Coronary artery (tissue), 2 donors: ENCODE measurements at regions not wholly inside any gene's neighbourhood (a gene's known extent, or its start where the extent isn't known, plus 50 kb on each side); places are given as distances from the start of the nearest gene placed in this dataset.
A peak's percentile ranks its signal among the peaks of the same experiment; 100 is the strongest.
"Not testable (repeated sequence)": the region's sequence is repeated elsewhere in the genome, so short reads cannot be mapped to it uniquely, and the experiment has no call there.

Experiments
- DNase-seq: peaks from one replicate; pipeline ENCODE4 v3.0.0-alpha.2; 2017; ENCODE audit warnings: low spot score
- H3K27ac ChIP-seq, 2 donors: fragments of 200-600 bp; sonication (generic); one replicate each; pipeline ENCODE4 v1.5.1; 2016 to 2019
- H3K4me3 ChIP-seq: fragments of 200-600 bp; sonication (generic); 2 replicates; pipeline ENCODE4 v1.5.1; 2016; ENCODE audit warnings: mild to moderate bottlenecking, moderate library complexity
- CTCF ChIP-seq: fragments of 200-600 bp; sonication (generic); IDR thresholded peaks from one replicate; pipeline ENCODE4 v1.5.1; 2019; ENCODE audit warnings: antibody characterized with exemption

GRCh38 chr16:29246091-29246490 is 160.4 kb downstream of the NPIPB11 start:
- H3K4me3 ChIP-seq, DNase-seq, H3K27ac ChIP-seq: not testable (repeated sequence)

- TF ChIP-seq CTCF, result no peak
- H3K27ac ChIP-seq, result no peak overlapping the region
- no peak overlapping the region for H3K4me3 ChIP-seq
- no peak for DNase-seq
Measured at GRCh38 chr16:29237971-29238370, 168.5 kb downstream of the NPIPB11 start.

- DNase-seq, result peak; percentile 50
- H3K4me3 ChIP-seq, H3K27ac ChIP-seq: not testable (repeated sequence)
Measured at GRCh38 chr16:29237495-29237894, 169.0 kb downstream of the NPIPB11 start.

- H3K27ac ChIP-seq, H3K4me3 ChIP-seq: not testable (repeated sequence)
- DNase-seq, result peak; percentile 43
Measured at GRCh38 chr16:29237023-29237422, 169.5 kb downstream of the NPIPB11 start.

GRCh38 chr16:29235836-29236370 is 170.6 kb downstream of the NPIPB11 start:
- not testable (repeated sequence) for H3K27ac ChIP-seq, H3K4me3 ChIP-seq, DNase-seq

- H3K4me3 ChIP-seq, H3K27ac ChIP-seq, DNase-seq: not testable (repeated sequence)
Measured at GRCh38 chr16:29234536-29235275, 171.8 kb downstream of the NPIPB11 start.

GRCh38 chr16:29233705-29234404 is 172.7 kb downstream of the NPIPB11 start:
- DNase-seq, H3K27ac ChIP-seq, H3K4me3 ChIP-seq: not testable (repeated sequence)

GRCh38 chr16:29232811-29233704 is 173.5 kb downstream of the NPIPB11 start:
- no peak for DNase-seq
- Histone ChIP-seq H3K27ac (no peak overlapping the region), H3K4me3 (no peak overlapping the region)
- no peak for TF ChIP-seq CTCF

- DNase-seq, H3K27ac ChIP-seq: not testable (repeated sequence)
Measured at GRCh38 chr16:29232160-29232705, 174.3 kb downstream of the NPIPB11 start.

GRCh38 chr16:29231244-29231643 is 175.3 kb downstream of the NPIPB11 start:
- no peak for TF ChIP-seq CTCF
- DNase-seq, result no peak
- H3K27ac ChIP-seq, result peak overlapping the region in 1 of 2 donors; percentile 60
- H3K4me3 ChIP-seq, result no peak overlapping the region

More at GRCh38 chr16:29232160-29232705, 174.3 kb downstream of the NPIPB11 start:
- not testable (repeated sequence) for H3K4me3 ChIP-seq
